GM20000 (cell line): ENCODE measurements at regions not wholly inside any gene's neighbourhood (a gene's known extent, or its start where the extent isn't known, plus 50 kb on each side); places are given as distances from the start of the nearest gene placed in this dataset.

ENCODE experiments used
- DNase-seq: peaks from one replicate; pipeline ENCODE4 v3.0.0; 2012; ENCODE audit warnings: low spot score
- TF ChIP-seq, protein P1 (sequence below): IDR thresholded peaks from 2 replicates; pipeline ENCODE4 v1.5.1; 2012; ENCODE audit warnings: mild to moderate bottlenecking, control low read depth; ENCODE audit errors: extremely low read depth, missing control alignments

DNA sequence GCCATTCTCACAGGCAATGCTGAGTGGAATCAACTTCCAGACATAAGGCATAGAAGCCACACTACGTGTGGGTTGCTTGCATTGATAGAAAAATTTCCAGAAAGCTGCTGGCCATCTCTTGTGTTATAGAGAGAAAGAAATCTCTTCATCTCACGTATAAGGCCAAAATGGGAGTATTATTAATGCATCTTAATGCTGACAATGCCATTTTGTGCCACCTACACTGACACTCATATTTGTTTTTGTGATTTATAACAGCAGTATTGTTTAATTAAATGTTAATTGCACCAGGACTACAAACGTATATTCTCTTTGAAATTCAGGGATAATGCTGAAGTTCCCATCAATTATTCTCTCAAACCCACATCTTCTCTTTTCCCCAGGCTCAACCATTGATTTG is 56.1 kb upstream of the TMEM132D start:
- no peak for DNase-seq

DNA sequence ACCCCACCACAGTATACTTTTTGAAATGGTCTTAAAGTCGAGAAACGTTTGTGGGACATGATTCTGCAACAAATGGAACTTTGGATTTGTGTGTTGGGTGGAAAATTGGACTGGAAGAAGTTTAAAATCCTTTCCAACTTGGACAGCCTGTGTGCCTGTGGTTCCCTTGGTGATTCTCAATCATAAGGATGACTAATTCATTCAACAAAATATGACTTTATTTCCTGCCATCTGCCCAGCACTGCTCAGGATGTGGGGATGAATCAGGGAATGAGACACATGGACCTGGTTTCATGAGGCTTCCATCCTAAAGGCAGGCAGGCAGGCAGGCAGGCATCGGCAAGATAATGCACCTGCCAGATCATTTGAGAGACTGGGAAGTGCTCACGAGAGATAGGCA is 57.3 kb upstream of the TMEM132D start:
- TF ChIP-seq, protein P1, sequence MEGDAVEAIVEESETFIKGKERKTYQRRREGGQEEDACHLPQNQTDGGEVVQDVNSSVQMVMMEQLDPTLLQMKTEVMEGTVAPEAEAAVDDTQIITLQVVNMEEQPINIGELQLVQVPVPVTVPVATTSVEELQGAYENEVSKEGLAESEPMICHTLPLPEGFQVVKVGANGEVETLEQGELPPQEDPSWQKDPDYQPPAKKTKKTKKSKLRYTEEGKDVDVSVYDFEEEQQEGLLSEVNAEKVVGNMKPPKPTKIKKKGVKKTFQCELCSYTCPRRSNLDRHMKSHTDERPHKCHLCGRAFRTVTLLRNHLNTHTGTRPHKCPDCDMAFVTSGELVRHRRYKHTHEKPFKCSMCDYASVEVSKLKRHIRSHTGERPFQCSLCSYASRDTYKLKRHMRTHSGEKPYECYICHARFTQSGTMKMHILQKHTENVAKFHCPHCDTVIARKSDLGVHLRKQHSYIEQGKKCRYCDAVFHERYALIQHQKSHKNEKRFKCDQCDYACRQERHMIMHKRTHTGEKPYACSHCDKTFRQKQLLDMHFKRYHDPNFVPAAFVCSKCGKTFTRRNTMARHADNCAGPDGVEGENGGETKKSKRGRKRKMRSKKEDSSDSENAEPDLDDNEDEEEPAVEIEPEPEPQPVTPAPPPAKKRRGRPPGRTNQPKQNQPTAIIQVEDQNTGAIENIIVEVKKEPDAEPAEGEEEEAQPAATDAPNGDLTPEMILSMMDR: no peak
- DNase-seq: no peak

More for the DNA sequence above, 56.1 kb upstream of the TMEM132D start:
- TF ChIP-seq, protein P1: no peak

DNA sequence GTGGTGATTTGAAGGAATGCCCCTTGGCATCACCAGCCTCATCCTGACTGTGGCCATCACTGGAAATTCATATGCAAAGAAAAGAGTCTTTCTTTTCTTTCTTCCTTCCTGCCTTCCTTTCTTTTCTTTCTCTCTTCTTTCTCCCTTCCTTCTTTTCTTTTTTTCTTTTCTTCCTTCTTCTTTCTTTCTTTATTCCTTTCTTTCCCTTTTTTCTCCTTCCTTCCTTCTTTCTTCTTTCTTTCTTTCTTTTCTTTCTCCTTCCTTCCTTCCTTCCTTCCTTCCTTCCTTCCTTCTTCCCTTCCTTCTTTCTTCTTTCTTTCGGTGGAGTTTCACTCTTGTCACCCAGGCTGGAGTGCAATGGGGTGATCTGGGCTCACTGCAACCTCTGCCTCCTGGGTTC is 58.0 kb upstream of the TMEM132D start:
- TF ChIP-seq, protein P1: no peak
- no peak for DNase-seq

DNA sequence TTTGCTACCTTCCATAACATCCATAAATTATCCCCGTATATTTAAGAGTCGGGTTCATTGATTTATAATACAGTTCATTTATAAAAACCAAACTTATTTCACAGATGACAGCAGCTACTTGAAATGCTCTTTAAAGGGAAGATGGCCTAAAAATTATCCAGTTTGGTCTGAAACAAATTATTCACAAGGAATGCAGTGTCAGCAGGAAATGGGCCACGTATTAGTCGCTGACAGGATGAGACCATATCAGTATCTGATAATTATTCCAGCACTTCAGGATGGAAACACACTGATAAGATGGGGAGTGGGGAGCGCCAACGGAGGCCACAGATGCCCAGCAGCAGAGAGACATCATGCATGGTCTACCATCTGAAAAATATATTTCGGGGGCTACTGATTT is 60.5 kb upstream of the TMEM132D start:
- DNase-seq: no peak
- TF ChIP-seq, protein P1: no peak

DNA sequence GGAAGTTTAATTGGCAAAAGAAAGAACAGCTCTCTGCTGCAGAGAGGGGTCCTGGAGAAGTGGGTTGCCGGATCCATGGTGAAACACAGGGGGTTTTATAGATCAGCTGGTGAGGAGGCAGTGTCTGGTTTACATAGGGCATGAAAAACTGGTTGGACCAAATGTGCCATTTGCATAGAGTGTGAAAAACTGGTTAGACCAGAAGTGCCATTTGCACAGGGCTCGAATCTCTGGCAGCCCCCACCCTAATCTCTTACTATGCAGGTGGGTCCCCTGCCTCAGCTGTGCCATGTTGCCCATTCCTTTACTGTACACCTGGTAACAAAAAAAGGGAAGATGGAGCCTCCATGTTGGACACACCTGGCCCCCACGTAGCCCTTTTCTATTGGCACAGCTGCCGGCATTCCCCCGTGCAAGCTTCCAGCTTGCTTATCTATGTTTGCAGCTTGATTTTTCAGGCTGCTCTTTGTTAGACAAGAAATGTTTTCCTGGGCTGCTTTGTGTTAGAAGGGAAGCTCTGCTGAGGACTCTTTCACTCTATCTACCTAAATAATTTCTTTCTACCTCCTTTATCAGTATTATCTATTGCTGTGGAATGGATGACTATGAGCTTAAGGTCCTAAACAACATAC is 61.1 kb upstream of the TMEM132D start:
- TF ChIP-seq, protein P1: no peak
- no peak for DNase-seq

DNA sequence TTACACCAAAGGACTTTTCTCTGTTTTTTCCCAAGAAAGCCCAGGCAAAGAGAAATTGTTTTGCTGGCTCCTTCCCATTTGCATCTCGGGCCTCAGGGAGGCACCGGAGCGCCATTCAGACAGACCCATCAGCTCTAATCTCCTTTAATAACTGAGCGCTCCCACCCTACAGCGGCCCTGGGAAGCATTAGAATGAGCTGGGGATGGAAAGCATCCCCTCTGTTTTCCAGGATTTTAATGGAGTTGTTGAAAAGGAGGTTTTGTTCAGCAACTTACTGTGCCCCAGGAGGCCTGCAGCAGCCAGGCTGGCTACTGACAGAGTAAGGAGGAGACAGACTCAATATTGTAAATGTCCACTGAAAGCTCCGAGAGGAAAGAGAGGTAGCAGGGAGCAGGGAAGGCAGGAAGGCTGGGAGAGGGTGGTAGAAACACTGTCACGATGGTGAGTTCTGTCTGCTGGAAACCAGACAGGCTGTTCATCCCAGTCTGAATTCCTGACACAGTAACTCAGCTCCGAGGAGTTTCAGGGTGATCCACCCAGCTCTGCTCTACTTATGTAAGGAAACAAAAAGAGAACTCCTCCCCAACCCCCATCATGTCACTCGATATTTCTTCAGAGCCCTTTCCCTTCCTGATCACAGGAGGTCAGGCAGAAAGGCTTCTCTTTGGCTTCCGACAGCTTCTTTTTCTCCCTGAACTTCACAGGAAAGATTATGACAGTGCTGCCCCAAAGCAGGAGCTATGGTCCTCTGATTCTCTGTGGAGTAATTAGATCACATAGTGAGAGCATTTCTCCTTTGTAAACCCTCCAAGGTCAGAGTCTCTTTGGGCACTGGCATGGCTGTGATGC is 62.5 kb upstream of the TMEM132D start:
- TF ChIP-seq, protein P1: no peak
- DNase-seq: no peak

DNA sequence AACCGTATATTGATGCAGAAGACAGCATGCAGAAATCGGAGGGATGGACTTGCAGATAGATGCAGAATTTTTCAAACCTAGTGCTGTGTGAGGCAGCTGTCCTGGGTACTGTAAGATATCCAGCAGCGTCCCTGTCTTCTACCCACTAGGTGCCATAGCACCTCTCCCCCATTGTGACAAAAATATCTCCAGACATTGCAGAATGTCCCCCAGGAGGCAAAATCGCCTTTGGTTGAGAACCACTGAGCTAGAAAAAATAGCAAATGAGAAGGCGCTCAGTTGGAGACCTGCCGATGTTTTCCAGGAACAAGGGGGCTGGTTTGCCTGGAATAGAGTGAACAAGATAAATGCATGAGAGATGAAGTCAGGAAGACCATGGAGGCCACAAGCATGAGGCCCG is 67.9 kb upstream of the TMEM132D start:
- TF ChIP-seq, protein P1: no peak
- no peak for DNase-seq
